ENCODE measurements at regions not wholly inside any gene's neighbourhood (a gene's known extent, or its start where the extent isn't known, plus 50 kb on each side); places are given as distances from the start of the nearest gene placed in this dataset.
A peak's percentile ranks its signal among the peaks of the same experiment; 100 is the strongest.
"Not testable (repeated sequence)": the region's sequence is repeated elsewhere in the genome, so short reads cannot be mapped to it uniquely, and the experiment has no call there.

- H3K27ac ChIP-seq (ENCODE audit: low read length); H3K9me3 ChIP-seq (replicated peaks; ENCODE audit: control insufficient read depth, low read depth, low read length); DNase-seq; H3K4me3 ChIP-seq (ENCODE audit: low read length); H3K36me3 ChIP-seq (ENCODE audit: control insufficient read depth, insufficient read depth, low read length); H3K4me1 ChIP-seq (ENCODE audit: control insufficient read depth, insufficient read depth, low read length); H3K27me3 ChIP-seq (ENCODE audit: control insufficient read depth, insufficient read depth, low read length): not testable (repeated sequence)
- WGBS (ENCODE audit: insufficient coverage), result 89% methylated on average over 12 of the region's 12 CpGs
Measured at GRCh38 chrX:75602022-75602421, 79.2 kb upstream of the ZDHHC15 start.

- peak; percentile 48 for DNase-seq
- no peaks in the 10 kb centered on the region for H3K9me3 ChIP-seq (replicated peaks; ENCODE audit: control insufficient read depth, low read depth, low read length)
- H3K27ac ChIP-seq (ENCODE audit: low read length), result no peak overlapping the region
- H3K4me1 ChIP-seq (ENCODE audit: control insufficient read depth, insufficient read depth, low read length), result no peaks in the 10 kb centered on the region
- no CpG with 5 or more reads among the region's 2 CpGs for WGBS (ENCODE audit: insufficient coverage)
- H3K36me3 ChIP-seq (ENCODE audit: control insufficient read depth, insufficient read depth, low read length), result no peaks in the 10 kb centered on the region
- H3K4me3 ChIP-seq (ENCODE audit: low read length), result no peak overlapping the region
- no peaks in the 10 kb centered on the region for H3K27me3 ChIP-seq (ENCODE audit: control insufficient read depth, insufficient read depth, low read length)
Measured at GRCh38 chrX:75596178-75596577, 73.3 kb upstream of the ZDHHC15 start.

GRCh38 chrX:75593186-75593585 is 70.3 kb upstream of the ZDHHC15 start:
- not testable (repeated sequence) for H3K27ac ChIP-seq (ENCODE audit: low read length); H3K4me1 ChIP-seq (ENCODE audit: control insufficient read depth, insufficient read depth, low read length); H3K4me3 ChIP-seq (ENCODE audit: low read length); H3K27me3 ChIP-seq (ENCODE audit: control insufficient read depth, insufficient read depth, low read length); H3K36me3 ChIP-seq (ENCODE audit: control insufficient read depth, insufficient read depth, low read length); DNase-seq; H3K9me3 ChIP-seq (replicated peaks; ENCODE audit: control insufficient read depth, low read depth, low read length)
- 91% methylated on average over 5 of the region's 7 CpGs for WGBS (ENCODE audit: insufficient coverage)

- Histone ChIP-seq H3K4me1 (ENCODE audit: control insufficient read depth, insufficient read depth, low read length) (no peaks in the 10 kb centered on the region), H3K9me3 (replicated peaks; ENCODE audit: control insufficient read depth, low read depth, low read length) (no peaks in the 10 kb centered on the region), H3K27me3 (ENCODE audit: control insufficient read depth, insufficient read depth, low read length) (no peaks in the 10 kb centered on the region), H3K27ac (ENCODE audit: low read length) (no peak overlapping the region), H3K36me3 (ENCODE audit: control insufficient read depth, insufficient read depth, low read length) (no peaks in the 10 kb centered on the region), H3K4me3 (ENCODE audit: low read length) (no peak overlapping the region)
- WGBS (ENCODE audit: insufficient coverage), result 87% methylated on average over 8 of the region's 13 CpGs
- no peak for DNase-seq
Measured at GRCh38 chrX:75582511-75582910, 59.7 kb upstream of the ZDHHC15 start.
